GM12873 (cell line): ENCODE measurements at regions not wholly inside any gene's neighbourhood (a gene's known extent, or its start where the extent isn't known, plus 50 kb on each side); places are given as distances from the start of the nearest gene placed in this dataset.

ENCODE experiments used
- TF ChIP-seq, protein P1 (sequence below): IDR thresholded peaks from 2 replicates; pipeline ENCODE4 v1.5.1; 2012; ENCODE audit warnings: low read depth, mild to moderate bottlenecking, moderate library complexity, low read length, control low read depth; ENCODE audit not compliant: insufficient read depth; ENCODE audit errors: missing control alignments

DNA sequence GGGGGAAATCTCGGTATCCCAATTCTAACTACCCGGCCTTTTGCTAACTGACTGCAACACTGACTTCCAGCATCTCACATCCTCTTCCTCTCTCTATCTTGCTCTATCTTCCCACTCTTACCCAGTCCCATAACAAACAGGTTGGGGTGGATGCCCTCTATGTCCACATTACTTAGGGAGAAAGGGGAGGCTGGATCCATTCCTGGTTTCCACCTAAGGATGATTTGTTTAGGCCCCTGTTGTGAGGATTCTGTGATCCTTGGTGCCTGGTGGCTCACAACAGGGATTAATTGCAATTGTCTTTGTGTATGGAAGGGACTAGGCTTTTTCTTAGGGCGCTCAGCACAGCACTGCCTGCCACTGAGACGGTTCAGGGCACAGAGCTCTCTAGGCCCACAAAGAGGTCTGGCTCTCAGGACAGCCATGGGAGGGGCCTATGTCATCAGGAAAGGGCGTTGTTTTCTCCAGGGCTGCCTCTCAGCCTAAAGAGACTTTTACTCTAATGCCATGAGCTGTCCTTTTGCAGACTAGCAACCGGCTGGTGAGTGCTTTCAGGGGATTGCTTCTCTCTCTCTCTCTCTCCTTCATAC is 612.1 kb upstream of the SALL1 start:
- TF ChIP-seq, protein P1, sequence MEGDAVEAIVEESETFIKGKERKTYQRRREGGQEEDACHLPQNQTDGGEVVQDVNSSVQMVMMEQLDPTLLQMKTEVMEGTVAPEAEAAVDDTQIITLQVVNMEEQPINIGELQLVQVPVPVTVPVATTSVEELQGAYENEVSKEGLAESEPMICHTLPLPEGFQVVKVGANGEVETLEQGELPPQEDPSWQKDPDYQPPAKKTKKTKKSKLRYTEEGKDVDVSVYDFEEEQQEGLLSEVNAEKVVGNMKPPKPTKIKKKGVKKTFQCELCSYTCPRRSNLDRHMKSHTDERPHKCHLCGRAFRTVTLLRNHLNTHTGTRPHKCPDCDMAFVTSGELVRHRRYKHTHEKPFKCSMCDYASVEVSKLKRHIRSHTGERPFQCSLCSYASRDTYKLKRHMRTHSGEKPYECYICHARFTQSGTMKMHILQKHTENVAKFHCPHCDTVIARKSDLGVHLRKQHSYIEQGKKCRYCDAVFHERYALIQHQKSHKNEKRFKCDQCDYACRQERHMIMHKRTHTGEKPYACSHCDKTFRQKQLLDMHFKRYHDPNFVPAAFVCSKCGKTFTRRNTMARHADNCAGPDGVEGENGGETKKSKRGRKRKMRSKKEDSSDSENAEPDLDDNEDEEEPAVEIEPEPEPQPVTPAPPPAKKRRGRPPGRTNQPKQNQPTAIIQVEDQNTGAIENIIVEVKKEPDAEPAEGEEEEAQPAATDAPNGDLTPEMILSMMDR, result no peak

DNA sequence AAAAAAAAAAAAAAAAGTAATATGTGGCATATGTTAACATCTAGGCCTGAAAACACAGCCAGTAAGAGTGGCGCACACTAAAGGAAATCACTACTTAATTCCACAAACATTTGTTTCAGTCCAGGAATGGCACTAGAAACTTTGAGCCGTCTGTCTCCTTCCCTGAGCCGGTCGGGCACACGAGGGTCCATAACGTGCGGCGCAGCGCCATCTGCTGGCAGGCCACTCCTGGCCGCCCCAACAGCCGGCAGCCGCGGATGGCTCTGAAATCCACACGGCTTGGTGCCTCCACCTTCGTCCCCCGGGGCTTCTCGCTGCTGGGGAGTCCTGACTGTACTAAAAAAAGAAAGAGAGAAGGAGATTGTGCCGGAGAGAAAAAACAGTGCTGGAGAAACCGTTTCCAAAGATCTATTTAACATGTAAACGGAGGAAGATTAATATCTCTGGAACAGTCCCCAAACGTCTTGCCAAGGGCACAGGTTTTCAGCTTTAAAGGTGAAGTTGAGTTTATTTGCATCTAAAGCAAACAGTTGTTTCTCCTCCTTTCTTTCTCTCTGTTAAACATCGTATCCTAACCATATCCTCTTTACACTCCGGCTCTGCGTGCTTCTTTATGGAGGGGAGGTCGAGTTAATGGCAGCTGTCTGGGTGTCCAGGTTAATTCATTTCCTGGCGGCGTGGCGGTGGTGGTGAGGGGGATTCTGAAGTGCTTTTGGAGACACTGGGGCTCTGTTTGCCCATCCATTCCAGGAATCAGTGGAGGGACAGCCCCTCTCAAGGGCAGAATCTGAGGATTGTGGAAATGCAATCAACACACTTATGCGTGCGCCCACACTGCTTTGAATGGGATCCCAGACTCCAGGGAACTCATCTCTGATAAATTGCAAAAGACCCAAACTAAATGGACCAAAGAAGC is 611.3 kb upstream of the SALL1 start:
- TF ChIP-seq, protein P1, result peak; percentile 96

DNA sequence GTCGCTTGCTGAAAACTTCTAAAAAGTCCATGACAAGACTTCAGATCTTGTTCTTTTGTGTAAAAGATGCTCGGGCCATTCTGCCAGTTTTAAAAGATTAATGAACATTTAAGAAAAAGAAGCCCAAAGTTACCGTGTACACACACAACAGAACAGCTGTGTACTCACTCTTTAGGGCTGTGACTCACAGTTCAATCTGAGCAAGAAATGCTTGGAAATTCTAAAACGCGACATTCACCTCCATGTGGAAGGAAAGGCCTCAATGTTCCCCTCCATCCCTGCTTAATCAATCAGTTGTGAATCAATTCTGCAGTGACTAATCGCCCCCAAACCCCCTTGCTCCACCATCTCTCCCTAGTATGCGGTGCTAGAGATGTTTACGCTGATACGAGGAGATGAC is 609.9 kb upstream of the SALL1 start:
- TF ChIP-seq, protein P1, result no peak

DNA sequence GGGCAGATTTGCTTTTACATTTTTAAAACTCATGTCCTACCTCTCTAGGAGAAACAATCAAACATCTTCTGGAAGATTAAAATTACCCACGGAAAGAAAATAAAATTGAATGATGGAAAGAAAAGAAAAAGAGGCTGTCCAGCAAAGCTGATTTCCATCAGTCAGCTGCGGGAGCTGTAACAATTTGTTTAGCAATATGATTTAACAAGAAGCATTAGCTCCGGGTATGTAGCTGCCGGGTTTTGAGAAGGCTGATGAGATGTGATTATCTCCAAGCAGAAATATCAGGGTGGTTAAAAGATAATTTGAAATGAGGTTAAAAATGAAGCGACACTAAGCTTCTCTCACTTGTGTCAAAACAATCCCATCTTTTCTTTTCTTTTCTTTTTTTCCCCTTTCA is 608.9 kb upstream of the SALL1 start:
- TF ChIP-seq, protein P1, result no peak

DNA sequence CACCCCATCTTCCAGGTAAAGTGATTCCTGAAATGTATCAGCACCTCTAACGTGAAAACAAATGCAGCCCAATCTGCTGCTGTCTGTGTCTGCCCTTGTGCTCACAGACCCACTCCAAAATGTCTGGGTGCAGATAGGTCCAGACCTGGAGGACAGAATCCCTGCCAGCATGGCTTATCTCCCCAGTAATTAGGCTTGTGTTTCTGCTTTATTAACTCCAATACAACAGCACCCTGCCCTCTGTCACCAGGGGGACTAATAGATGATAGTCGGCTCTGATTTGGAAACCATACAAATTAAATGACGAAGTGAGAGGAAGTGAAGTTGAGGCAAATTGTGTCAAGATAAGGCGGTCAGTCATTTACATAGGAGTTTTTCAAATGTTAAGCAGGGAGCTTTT is 608.3 kb upstream of the SALL1 start:
- TF ChIP-seq, protein P1, result no peak

DNA sequence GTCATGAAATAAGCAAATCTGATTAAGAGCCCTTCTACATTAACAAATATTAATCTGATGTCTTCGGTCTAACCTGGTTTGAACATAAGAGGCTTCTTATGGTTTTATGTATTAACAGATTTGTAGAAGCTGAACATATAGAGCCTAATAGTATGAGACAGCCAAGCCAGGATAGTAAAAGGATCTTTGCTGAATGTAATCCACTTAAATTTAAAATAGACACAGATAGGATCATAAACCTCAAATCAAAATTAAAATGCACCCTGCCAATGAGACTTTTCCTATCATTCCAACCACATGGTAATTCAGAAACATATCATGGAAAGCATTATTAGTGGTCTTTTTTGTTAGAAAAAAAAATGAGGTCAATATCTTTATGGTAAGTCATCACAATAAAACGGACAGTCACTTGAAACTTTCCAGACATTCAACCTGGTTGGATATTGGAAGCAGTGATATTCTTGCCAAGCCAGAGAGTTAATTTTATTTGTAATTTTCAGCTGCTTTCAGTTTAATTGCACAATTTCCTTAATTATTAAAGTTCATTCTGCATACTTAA is 606.9 kb upstream of the SALL1 start:
- TF ChIP-seq, protein P1, result no peak

DNA sequence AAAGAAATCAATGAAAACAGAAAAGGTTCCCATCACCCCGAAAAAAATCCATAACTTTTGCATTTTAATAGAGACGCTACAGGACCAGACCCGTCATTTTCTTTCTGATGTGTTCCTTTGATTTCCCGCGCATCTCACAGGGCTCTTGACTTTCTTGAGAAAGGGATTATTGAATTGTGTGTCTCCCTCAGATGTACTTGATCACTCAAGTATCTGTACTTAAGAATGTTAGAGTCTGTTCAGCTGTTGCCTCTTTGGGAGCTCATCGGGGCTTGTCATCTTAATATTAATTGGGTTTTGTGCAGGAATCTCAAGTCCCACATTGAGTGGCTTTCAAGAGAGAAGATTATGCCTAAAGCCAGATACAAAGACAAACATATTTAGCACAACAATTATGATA is 606.4 kb upstream of the SALL1 start:
- TF ChIP-seq, protein P1, result no peak
